ENCODE measurements at regions not wholly inside any gene's neighbourhood (a gene's known extent, or its start where the extent isn't known, plus 50 kb on each side); places are given as distances from the start of the nearest gene placed in this dataset.

DNA sequence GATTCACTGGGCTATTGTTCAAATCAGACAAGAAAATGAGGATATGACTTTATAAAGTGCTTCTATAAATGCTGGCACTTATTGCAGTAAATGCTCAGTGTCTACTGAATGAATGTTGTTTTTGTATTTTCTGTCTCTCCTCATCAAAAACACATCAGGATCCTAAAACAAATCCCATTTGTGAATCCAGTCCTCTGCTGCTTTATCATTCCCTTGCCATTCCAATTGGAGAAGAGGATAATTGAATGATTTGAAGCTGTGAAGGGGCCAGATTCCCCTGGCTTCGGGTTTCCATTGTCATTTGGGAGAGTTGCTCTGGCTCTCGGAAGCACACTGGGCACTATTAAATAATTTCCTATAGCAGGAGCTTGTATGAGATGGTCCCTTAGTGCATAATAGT, 666.8 kb downstream of the ACTL7B start:
- TF ChIP-seq CTCF (IDR thresholded peaks at IDR 0.05; ENCODE audit: low read depth, low read length, poor library complexity, severe bottlenecking) (no peak), EZH2phosphoT487 (IDR thresholded peaks at IDR 0.05; ENCODE audit: borderline replicate concordance, low read length) (no peak)
- no peak overlapping the region for H3K4me2 ChIP-seq (ENCODE audit: low read length)

GRCh38 chr9:108188482-108188881, 667.3 kb downstream of the ACTL7B start:
- Histone ChIP-seq H3K9me2 (replicated peaks; ENCODE audit: control insufficient read depth, low read length) (no peaks in the 10 kb centered on the region), H3K27me3 (ENCODE audit: control insufficient read depth, low read length) (no peaks in the 10 kb centered on the region), H3F3A (ENCODE audit: control insufficient read depth, insufficient read depth) (no peaks in the 10 kb centered on the region), H3K4me2 (ENCODE audit: low read length) (no peak overlapping the region), H4K20me1 (ENCODE audit: control insufficient read depth, insufficient read depth, low read depth, low read length) (no peaks in the 10 kb centered on the region), H3K4me1 (ENCODE audit: control insufficient read depth, low read length) (no peaks in the 10 kb centered on the region), H3K27ac (ENCODE audit: low read depth, low read length) (no peak overlapping the region), H3K36me3 (ENCODE audit: control insufficient read depth, low read length) (no peaks in the 10 kb centered on the region), H3K9me3 (ENCODE audit: control insufficient read depth, insufficient read depth, low read length) (no peaks in the 10 kb centered on the region), H3K4me3 (ENCODE audit: low read length) (no peak overlapping the region), H3K79me2 (ENCODE audit: control insufficient read depth, low read length) (no peaks in the 10 kb centered on the region)
- TF ChIP-seq CTCF (IDR thresholded peaks at IDR 0.05; ENCODE audit: low read depth, low read length, poor library complexity, severe bottlenecking), result no peak

More for the DNA sequence above, 666.8 kb downstream of the ACTL7B start:
- Histone ChIP-seq H3K36me3 (ENCODE audit: control insufficient read depth, low read length) (no peaks in the 10 kb centered on the region), H3K9me3 (ENCODE audit: control insufficient read depth, insufficient read depth, low read length) (no peaks in the 10 kb centered on the region), H3K79me2 (ENCODE audit: control insufficient read depth, low read length) (no peaks in the 10 kb centered on the region), H3K9me2 (replicated peaks; ENCODE audit: control insufficient read depth, low read length) (no peaks in the 10 kb centered on the region), H4K20me1 (ENCODE audit: control insufficient read depth, insufficient read depth, low read depth, low read length) (no peaks in the 10 kb centered on the region), H3K27ac (ENCODE audit: low read depth, low read length) (no peak overlapping the region), H3K4me3 (ENCODE audit: low read length) (no peak overlapping the region), H3K27me3 (ENCODE audit: control insufficient read depth, low read length) (no peaks in the 10 kb centered on the region), H3F3A (ENCODE audit: control insufficient read depth, insufficient read depth) (no peaks in the 10 kb centered on the region), H3K4me1 (ENCODE audit: control insufficient read depth, low read length) (no peaks in the 10 kb centered on the region)

DNA sequence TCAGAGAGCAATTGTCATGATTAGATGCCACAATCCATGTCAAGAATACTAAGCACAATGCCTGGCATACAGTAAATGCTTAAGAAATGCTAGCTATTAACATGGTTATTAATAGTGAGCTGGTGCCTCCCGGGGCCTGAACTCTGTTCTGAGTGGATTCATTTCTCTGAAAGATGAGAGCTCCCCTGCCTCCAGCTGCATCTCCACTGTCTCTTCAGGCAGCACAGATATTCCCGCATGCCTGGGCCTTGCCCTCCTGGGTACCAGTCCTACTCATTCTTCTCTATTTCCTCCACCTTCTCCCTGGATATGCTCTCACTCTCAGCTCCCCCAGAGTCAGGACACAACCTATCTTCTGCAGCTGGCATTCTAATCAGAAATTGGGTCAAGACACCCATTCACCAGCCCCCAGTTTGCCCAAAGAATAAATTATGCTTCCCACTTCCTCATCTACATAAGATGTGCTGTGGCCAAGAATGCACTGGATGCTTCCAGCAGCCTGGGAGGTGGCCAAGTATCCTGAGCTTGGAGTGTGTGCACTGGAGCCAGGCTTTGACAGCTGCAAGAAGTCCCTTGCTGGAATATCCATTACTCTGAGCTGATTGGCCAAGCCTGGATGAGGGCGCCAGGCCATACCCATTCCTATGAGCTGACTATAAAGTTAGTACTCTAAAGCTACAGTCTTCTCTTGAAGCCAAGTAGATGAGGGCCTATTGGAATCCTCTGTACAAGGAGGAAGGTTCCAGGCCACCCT, 669.0 kb downstream of the ACTL7B start:
- no peaks in the 10 kb centered on the region for H3K9me3 ChIP-seq (ENCODE audit: control insufficient read depth, insufficient read depth, low read length)
- H3K36me3 ChIP-seq (ENCODE audit: control insufficient read depth, low read length), result no peaks in the 10 kb centered on the region
- H3K27ac ChIP-seq (ENCODE audit: low read depth, low read length), result no peak overlapping the region
- no peaks in the 10 kb centered on the region for H3K79me2 ChIP-seq (ENCODE audit: control insufficient read depth, low read length)
- H4K20me1 ChIP-seq (ENCODE audit: control insufficient read depth, insufficient read depth, low read depth, low read length), result no peaks in the 10 kb centered on the region
- H3K4me3 ChIP-seq (ENCODE audit: low read length), result no peak overlapping the region
- no peaks in the 10 kb centered on the region for H3K9me2 ChIP-seq (replicated peaks; ENCODE audit: control insufficient read depth, low read length)
- H3F3A ChIP-seq (ENCODE audit: control insufficient read depth, insufficient read depth), result no peaks in the 10 kb centered on the region
- no peaks in the 10 kb centered on the region for H3K4me1 ChIP-seq (ENCODE audit: control insufficient read depth, low read length)
- TF ChIP-seq CTCF (IDR thresholded peaks at IDR 0.05; ENCODE audit: low read depth, low read length, poor library complexity, severe bottlenecking) (no peak), EZH2phosphoT487 (IDR thresholded peaks at IDR 0.05; ENCODE audit: borderline replicate concordance, low read length) (no peak)
- no peak overlapping the region for H3K4me2 ChIP-seq (ENCODE audit: low read length)
- H3K27me3 ChIP-seq (ENCODE audit: control insufficient read depth, low read length), result no peaks in the 10 kb centered on the region
